GM12801 (cell line): ENCODE measurements at regions not wholly inside any gene's neighbourhood (a gene's known extent, or its start where the extent isn't known, plus 50 kb on each side); places are given as distances from the start of the nearest gene placed in this dataset.

Experiments used
- TF ChIP-seq, protein P1 (sequence below): IDR thresholded peaks from one replicate; pipeline ENCODE4 v1.5.1; 2011; ENCODE audit warnings: control low read depth; ENCODE audit not compliant: insufficient read length; ENCODE audit errors: extremely low read depth

DNA sequence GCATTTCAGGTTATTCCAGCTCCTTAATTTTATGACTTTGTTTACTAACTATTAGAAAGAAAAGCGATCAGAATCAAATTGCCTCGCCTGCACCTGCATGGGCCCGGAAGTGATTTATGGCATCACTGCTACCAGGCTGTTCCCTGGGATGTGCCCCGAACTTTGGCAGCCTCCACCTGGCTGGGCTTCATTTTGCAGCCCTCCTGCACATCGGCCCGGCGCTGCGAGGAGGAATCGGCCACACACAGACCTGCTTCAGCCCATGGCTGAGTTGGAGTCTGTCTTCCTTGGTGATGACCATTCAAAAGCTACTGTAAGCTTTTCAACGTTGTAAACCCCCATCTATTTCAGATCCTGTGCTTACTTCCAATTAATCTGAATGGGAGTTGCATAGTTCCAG, 638.0 kb downstream of the RNF144A start:
- TF ChIP-seq, protein P1, sequence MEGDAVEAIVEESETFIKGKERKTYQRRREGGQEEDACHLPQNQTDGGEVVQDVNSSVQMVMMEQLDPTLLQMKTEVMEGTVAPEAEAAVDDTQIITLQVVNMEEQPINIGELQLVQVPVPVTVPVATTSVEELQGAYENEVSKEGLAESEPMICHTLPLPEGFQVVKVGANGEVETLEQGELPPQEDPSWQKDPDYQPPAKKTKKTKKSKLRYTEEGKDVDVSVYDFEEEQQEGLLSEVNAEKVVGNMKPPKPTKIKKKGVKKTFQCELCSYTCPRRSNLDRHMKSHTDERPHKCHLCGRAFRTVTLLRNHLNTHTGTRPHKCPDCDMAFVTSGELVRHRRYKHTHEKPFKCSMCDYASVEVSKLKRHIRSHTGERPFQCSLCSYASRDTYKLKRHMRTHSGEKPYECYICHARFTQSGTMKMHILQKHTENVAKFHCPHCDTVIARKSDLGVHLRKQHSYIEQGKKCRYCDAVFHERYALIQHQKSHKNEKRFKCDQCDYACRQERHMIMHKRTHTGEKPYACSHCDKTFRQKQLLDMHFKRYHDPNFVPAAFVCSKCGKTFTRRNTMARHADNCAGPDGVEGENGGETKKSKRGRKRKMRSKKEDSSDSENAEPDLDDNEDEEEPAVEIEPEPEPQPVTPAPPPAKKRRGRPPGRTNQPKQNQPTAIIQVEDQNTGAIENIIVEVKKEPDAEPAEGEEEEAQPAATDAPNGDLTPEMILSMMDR = no peak

DNA sequence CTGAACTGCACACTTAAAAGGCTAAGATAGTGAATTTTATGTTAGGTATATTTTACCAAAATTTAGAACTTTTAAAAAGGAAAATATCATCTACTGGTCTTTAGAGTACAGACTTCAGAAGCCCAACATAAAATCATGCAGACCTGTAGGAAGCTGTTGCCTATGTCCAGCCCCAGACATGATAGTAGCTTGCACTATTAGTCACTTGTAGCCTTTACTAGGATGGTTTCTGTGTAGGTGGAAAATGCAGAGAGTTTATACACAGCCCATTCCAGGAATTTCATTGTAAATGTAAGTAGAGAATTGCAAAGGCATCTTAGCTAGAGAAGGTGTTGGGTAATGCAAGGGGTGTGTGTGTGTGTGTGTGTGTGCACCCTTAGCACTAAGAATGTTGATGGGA, 640.2 kb downstream of the RNF144A start:
- TF ChIP-seq, protein P1 = no peak

DNA sequence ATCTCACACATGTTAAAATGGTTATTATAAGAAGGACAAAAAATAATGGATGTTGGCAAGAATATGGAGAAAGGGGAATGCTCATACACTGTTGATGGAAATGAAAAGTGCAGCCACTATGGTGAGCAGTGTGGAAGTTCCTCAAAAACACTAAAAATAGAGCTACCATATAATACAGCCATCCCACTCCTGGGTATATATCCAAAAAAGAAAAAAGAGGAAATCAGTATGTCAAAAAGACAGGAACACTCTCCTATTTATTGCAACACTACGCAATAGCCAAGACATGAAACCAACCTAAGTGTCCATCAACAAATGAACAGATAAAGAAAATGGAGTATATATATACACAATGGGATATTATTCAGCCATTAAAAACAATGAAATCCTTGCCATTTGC, 642.6 kb downstream of the RNF144A start:
- TF ChIP-seq, protein P1 = no peak

DNA sequence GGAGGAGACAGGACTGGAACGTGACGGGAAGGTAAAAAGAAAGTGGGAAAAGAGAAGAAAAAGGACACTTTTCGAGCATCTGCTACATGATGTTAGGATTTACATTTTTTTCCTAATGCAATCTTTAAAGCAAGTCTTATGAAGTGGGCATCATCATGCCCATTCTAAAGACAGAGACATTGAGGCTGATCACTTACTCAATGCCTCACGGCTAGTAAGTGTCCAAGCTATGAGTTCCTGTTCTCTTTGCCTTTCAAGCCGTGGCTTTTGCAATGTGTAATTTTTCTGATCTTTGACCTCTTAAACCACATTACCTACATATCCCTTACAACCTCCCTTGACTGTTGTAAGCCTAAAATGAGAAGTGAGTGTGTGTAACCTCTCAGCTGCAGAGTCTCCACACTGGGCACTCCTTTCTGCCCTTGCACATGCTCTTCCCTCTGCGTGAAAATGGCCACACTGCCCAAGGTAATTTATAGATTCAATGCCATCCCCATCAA, 649.2 kb downstream of the RNF144A start:
- TF ChIP-seq, protein P1 = no peak

DNA sequence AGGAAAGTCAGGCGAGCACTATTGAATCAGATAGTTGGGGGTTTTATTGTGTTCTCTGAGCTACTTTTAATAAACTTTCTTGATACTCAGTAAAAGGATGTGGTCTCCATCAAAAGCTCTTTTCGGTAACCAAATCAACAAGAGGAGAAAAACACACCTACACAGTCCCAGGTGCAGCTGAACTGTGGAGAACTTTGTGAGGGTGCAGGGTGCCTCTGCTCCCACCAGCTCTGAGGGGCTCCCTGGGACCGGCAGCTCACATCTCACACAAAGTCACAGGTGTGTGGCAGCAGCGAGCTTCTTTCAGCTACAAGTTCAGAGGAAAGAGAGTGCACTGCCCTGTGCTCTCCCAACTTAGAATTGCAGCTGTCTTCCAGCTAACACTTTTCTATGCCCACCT, 650.4 kb downstream of the RNF144A start:
- TF ChIP-seq, protein P1 = no peak

DNA sequence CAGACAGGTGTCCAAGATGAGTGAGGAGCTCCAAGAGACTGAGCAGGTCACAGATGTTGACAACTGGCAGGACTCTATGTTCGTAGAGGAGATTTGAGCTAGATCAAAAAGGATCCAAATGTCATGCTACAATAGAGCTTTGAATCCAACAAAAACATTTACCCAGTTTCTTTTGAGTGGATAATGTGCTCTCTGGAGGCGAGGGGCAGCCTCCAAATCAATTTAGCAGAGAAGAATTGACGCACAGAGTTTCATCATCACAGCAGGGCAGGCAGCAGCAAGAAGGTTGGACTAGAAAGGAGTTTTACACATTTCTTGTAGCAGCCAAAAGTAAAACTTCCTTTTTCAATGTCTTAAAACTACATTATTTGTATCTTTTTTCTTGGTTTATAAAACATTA, 653.0 kb downstream of the RNF144A start:
- TF ChIP-seq, protein P1 = no peak

DNA sequence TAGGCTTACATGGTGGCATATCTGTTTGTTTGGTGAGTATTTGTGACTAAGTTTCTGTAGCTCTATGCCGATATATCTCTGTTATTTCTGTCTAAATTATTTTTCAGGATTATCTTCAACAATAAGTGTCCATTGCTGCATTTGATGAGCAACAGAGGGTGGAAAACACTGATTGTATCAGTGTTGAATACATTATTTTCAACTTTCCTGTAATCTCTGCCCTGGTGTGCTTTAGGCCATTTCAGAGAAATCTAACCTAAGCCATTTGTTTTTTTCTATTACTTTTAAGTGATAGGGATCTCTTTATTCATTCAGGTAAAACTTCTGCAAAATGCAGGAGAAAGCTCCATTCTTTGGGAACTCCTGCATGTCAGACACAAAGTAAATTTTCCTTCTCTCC, 654.5 kb downstream of the RNF144A start:
- TF ChIP-seq, protein P1 = no peak

DNA sequence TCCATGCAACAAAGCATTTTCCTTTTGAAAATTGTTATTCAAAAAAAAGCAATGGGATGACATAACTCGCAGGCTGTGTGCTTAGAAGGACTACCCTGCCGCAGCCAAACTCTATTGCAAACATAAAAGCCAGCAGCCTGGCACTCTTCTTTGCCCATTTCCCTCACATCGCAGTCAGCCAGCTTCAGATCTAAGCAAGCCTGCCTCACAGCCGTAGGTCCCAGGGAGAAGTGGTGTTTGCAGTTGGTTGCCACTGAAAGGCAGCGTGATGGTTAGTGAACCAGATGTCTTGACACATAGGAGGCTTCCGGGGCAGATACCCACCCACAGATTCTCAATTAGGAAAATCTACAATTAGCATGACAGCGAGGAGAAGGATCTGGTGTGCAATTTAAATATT, 655.2 kb downstream of the RNF144A start:
- TF ChIP-seq, protein P1 = no peak
